ENCODE measurements at regions not wholly inside any gene's neighbourhood (a gene's known extent, or its start where the extent isn't known, plus 50 kb on each side); places are given as distances from the start of the nearest gene placed in this dataset.

GRCh38 chr21:27292783-27293182, 325.9 kb upstream of the ADAMTS5 start:
- no peak for DNase-seq (ENCODE audit: low read depth, low spot score)
- H3K9ac ChIP-seq (replicated peaks; ENCODE audit: extremely low read depth, insufficient read depth, low read length) = no peak overlapping the region
- H3K36me3 ChIP-seq (ENCODE audit: control insufficient read depth in 2 of 2, extremely low read depth in 1 of 2, insufficient read depth in 2 of 2, low read length in 2 of 2) = no peaks in the 10 kb centered on the region
- FAIRE-seq = no peak
- no peaks in the 10 kb centered on the region for H3K4me1 ChIP-seq (ENCODE audit: control insufficient read depth, extremely low read depth, insufficient read depth, low read length)
- H3K9me1 ChIP-seq (replicated peaks; ENCODE audit: control insufficient read depth, extremely low read depth, insufficient read depth, low read length) = no peaks in the 10 kb centered on the region
- BruUV-seq (replicated peaks) = no TSS peak
- H3K79me2 ChIP-seq (ENCODE audit: control insufficient read depth, insufficient read depth, low read length) = no peaks in the 10 kb centered on the region
- H3K9me3 ChIP-seq (replicated peaks; ENCODE audit: control insufficient read depth, insufficient read depth, low read length) = no peaks in the 10 kb centered on the region
- no peaks in the 10 kb centered on the region for H3K27me3 ChIP-seq (ENCODE audit: control insufficient read depth in 2 of 2, insufficient read depth in 2 of 2, low read length in 2 of 2)
- no peak overlapping the region for H3K4me2 ChIP-seq (ENCODE audit: insufficient read depth, low read length)
- intact Hi-C loops (cut with micrococcal nuclease) = no loop called here
- no peak overlapping the region for H3K4me3 ChIP-seq (replicated peaks in 1 of 3; ENCODE audit: insufficient read depth in 1 of 3, low read depth in 1 of 3, low read length in 3 of 3)
- no peak overlapping the region for H3K27ac ChIP-seq (ENCODE audit: insufficient read depth, low read depth, low read length)
- ChIA-PET CTCF (no interaction called here), POLR2A (no interaction called here)
- dilution Hi-C loops (cut with MboI; ENCODE audit: extremely low pct_ligation_motif_present, low sequenced_read_pairs) = no loop called here
- H4K20me1 ChIP-seq (replicated peaks; ENCODE audit: control insufficient read depth, extremely low read depth, insufficient read depth, low read length) = no peaks in the 10 kb centered on the region
- TF ChIP-seq EZH2 (IDR thresholded peaks at IDR 0.05; ENCODE audit: borderline replicate concordance, low read depth, low read length, severe bottlenecking) = no peak
- TF ChIP-seq MYC (IDR thresholded peaks at IDR 0.05; ENCODE audit: low read depth, low read length) = no peak
- no peak for TF ChIP-seq POLR2A (IDR thresholded peaks at IDR 0.05; ENCODE audit: low read depth, low read length)
- TF ChIP-seq GATA2 (IDR thresholded peaks at IDR 0.05; ENCODE audit: insufficient read depth, insufficient read length, low read depth, low read length) = no peak
- no peak for TF ChIP-seq CTCF (IDR thresholded peaks at IDR 0.05; ENCODE audit: extremely low read depth in 1 of 2, insufficient read depth in 1 of 2, low read depth in 1 of 2, low read length in 2 of 2)
- TF ChIP-seq FOS (IDR thresholded peaks at IDR 0.05; ENCODE audit: borderline replicate concordance, insufficient read depth, low read length) = no peak
- no peak for TF ChIP-seq JUN (IDR thresholded peaks at IDR 0.05; ENCODE audit: borderline replicate concordance, insufficient read depth, insufficient read length, low read depth)
- no peak for TF ChIP-seq POLR2AphosphoS5 (IDR thresholded peaks at IDR 0.05; ENCODE audit: insufficient read depth, low read depth, low read length)
- TF ChIP-seq MAX (IDR thresholded peaks at IDR 0.05; ENCODE audit: insufficient read depth, insufficient read length) = no peak
- no peak overlapping the region for H2AFZ ChIP-seq (ENCODE audit: low read depth, low read length)
